ENCODE measurements at regions not wholly inside any gene's neighbourhood (a gene's known extent, or its start where the extent isn't known, plus 50 kb on each side); places are given as distances from the start of the nearest gene placed in this dataset.

DNA sequence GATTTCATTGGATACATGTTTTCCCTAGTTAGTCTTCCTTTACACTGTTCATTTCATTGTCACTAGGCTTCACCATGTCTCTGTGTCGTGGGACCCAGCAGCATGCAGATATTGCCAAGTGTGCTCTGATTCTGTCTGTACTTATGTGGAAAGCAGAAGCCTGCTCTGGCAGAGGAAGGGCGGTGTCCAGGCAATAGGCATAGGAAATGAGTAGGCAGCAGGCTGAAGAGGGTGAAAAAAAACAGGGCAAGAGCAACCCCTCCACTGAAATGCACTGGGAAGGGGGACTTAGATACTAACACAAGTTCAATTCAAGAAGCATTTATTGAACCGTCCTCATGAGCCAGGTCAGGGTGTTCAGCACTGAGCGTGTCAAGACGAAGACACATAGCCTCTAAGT, 85.2 kb upstream of the VAV3 start:
- no peak for DNase-seq (ENCODE audit: low read depth)
- TF ChIP-seq, protein P1, sequence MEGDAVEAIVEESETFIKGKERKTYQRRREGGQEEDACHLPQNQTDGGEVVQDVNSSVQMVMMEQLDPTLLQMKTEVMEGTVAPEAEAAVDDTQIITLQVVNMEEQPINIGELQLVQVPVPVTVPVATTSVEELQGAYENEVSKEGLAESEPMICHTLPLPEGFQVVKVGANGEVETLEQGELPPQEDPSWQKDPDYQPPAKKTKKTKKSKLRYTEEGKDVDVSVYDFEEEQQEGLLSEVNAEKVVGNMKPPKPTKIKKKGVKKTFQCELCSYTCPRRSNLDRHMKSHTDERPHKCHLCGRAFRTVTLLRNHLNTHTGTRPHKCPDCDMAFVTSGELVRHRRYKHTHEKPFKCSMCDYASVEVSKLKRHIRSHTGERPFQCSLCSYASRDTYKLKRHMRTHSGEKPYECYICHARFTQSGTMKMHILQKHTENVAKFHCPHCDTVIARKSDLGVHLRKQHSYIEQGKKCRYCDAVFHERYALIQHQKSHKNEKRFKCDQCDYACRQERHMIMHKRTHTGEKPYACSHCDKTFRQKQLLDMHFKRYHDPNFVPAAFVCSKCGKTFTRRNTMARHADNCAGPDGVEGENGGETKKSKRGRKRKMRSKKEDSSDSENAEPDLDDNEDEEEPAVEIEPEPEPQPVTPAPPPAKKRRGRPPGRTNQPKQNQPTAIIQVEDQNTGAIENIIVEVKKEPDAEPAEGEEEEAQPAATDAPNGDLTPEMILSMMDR (IDR thresholded peaks at IDR 0.05; ENCODE audit: insufficient read depth, low read length, poor library complexity, severe bottlenecking) = no peak

DNA sequence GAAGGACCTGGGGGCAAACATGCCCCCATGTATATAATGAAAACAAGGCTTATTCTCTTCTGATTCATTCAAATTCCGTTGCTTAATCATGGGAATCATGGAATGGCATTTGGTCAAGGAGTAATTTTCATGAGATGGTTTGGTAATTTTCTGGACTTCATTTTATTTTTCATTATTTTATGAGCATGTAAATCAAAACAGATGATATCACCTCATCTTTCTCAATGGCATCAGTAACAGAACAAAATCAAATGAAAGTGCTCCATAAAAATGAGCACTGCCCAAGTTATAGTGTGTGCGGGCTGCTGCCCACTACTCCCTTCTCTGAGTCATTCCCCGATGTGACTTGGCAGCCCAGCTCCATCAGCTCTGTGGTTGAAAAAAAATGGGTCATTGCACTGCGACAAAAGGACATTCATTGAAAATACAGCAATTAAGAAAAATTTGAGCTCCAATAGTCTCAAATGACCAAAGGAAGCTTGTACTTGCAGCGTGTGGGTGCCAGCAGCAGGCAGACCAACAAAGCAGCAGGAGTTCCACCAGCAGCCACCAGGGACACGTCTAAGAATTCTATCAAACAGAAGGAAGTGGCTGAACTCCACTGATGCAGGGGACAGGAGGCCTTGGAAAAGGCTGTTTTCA, 84.3 kb upstream of the VAV3 start:
- Histone ChIP-seq H3K4me3 (ENCODE audit: low read depth, low read length) (no peak overlapping the region), H3K36me3 (ENCODE audit: control insufficient read depth, insufficient read depth, low read length) (no peaks in the 10 kb centered on the region), H3K27me3 (ENCODE audit: control insufficient read depth, insufficient read depth, low read length) (no peaks in the 10 kb centered on the region)
- TF ChIP-seq, protein P1 (IDR thresholded peaks at IDR 0.05; ENCODE audit: insufficient read depth, low read length, poor library complexity, severe bottlenecking) = peak; percentile 70
- peak; percentile 67 for DNase-seq (ENCODE audit: low read depth)

More for the DNA sequence above, 85.2 kb upstream of the VAV3 start:
- Histone ChIP-seq H3K27me3 (ENCODE audit: control insufficient read depth, insufficient read depth, low read length) (no peaks in the 10 kb centered on the region), H3K36me3 (ENCODE audit: control insufficient read depth, insufficient read depth, low read length) (no peaks in the 10 kb centered on the region), H3K4me3 (ENCODE audit: low read depth, low read length) (no peak overlapping the region)

DNA sequence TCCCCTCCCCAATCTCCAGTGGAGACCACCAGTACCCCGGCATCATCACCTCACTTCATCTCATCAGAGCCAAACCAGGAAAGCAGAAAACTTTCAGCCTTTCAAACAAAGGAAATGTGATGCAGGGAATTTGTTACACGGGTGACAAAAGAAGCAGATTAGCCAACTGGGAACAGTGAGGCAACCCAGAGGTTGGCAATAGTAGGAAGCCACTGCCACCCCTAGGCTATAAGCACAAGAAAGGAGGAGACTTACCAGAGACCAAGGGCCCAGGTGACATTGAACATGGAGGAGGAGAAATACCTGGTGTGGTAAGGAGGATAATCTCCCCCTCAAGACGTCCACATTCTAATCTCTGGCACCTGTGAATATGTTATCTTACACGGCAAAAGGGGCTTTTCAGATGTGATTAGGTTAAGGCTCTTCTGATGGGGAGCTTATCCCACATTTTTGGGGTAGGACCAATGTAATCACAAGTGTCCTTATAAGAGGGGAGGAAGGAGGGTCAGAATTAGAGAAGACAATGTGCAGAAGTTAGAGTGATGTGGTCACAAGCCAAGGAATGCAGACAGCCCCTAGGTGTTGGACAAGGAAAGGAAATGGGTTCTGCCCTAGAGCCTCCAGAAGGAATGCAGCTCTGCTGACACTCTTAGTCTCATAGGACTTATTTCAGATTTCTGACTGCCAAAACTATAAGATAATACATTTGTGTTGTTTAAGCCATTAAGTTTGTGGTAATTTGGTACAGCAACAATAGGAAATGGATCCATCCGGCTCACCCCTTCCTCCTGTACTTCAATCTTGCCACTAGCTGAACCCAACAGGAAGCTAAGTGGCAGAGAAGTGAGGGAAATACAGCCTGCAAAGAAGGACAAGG, 83.6 kb upstream of the VAV3 start:
- Histone ChIP-seq H3K4me3 (ENCODE audit: low read depth, low read length) (no peak overlapping the region), H3K36me3 (ENCODE audit: control insufficient read depth, insufficient read depth, low read length) (no peaks in the 10 kb centered on the region), H3K27me3 (ENCODE audit: control insufficient read depth, insufficient read depth, low read length) (no peaks in the 10 kb centered on the region)
- no peak for DNase-seq (ENCODE audit: low read depth)
- TF ChIP-seq, protein P1 (IDR thresholded peaks at IDR 0.05; ENCODE audit: insufficient read depth, low read length, poor library complexity, severe bottlenecking) = no peak

DNA sequence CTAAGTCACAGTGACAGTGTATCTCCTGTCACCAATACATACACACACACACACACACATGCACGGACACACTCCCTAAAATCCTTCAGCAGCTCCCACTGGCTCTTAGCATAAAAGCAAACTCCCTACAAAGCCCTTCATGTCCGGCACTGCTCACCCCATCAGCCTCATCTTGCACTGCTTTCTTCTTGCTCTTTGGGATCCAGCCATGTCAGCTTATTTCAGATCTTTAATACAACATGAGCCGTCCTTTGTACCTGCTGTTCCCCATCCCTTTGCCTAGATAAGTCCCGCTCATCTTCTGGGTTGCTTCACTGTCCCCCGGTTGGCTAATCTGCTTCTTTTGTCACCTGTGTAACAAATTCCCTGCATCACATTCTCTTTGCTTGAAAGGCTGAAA, 82.1 kb upstream of the VAV3 start:
- no peak for DNase-seq (ENCODE audit: low read depth)
- no peaks in the 10 kb centered on the region for H3K27me3 ChIP-seq (ENCODE audit: control insufficient read depth, insufficient read depth, low read length)
- no peak overlapping the region for H3K4me3 ChIP-seq (ENCODE audit: low read depth, low read length)
- TF ChIP-seq, protein P1 (IDR thresholded peaks at IDR 0.05; ENCODE audit: insufficient read depth, low read length, poor library complexity, severe bottlenecking) = no peak
- no peaks in the 10 kb centered on the region for H3K36me3 ChIP-seq (ENCODE audit: control insufficient read depth, insufficient read depth, low read length)

DNA sequence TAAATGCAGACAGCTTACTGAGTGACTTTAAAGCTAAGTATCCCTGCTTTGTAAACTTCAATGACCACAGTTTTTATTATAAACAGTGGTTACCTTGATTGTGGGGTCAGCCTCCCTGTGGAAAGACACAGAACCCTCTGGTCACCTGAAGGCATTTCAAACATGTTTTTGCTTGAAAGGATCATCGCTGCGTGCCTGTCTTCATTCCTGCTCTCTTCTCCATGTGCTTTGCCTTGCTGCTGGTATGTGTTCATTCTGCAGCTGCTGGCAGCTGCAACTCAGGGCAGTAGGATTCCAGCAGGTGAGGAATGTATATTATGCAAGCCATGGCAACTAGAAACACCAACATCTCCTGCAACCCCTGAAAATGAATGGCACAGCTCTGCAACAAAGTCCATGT, 81.0 kb upstream of the VAV3 start:
- TF ChIP-seq, protein P1 (IDR thresholded peaks at IDR 0.05; ENCODE audit: insufficient read depth, low read length, poor library complexity, severe bottlenecking) = no peak
- DNase-seq (ENCODE audit: low read depth) = no peak

More for the DNA sequence above, 81.0 kb upstream of the VAV3 start:
- no peak overlapping the region for H3K4me3 ChIP-seq (ENCODE audit: low read depth, low read length)
- H3K36me3 ChIP-seq (ENCODE audit: control insufficient read depth, insufficient read depth, low read length) = no peaks in the 10 kb centered on the region
- no peaks in the 10 kb centered on the region for H3K27me3 ChIP-seq (ENCODE audit: control insufficient read depth, insufficient read depth, low read length)

Data from kidney epithelial cell (primary cell).